D721Med (cell line): ENCODE measurements at regions not wholly inside any gene's neighbourhood (a gene's known extent, or its start where the extent isn't known, plus 50 kb on each side); places are given as distances from the start of the nearest gene placed in this dataset.

Experiments used
- DNase-seq: peaks from one replicate; pipeline ENCODE4 v3.0.0; 2011; ENCODE audit warnings: low spot score; ENCODE audit not compliant: insufficient read length
- FAIRE-seq: peaks from 2 replicates; lab custom pipeline; 2011; peaks lifted over from hg19 to GRCh38; lab: Jason Lieb, UNC
- CTCF ChIP-seq: IDR thresholded peaks from 2 replicates; pipeline ENCODE4 v1.5.1; 2012; ENCODE audit warnings: mild to moderate bottlenecking, control low read depth; ENCODE audit not compliant: insufficient read depth; ENCODE audit errors: missing control alignments

- DNase-seq (no peak), FAIRE-seq (no peak)
- no peak for TF ChIP-seq CTCF
These were observed 1231.1 kb upstream of the NXPH2 start for GRCh38 chr2:140011287-140011686.

DNA sequence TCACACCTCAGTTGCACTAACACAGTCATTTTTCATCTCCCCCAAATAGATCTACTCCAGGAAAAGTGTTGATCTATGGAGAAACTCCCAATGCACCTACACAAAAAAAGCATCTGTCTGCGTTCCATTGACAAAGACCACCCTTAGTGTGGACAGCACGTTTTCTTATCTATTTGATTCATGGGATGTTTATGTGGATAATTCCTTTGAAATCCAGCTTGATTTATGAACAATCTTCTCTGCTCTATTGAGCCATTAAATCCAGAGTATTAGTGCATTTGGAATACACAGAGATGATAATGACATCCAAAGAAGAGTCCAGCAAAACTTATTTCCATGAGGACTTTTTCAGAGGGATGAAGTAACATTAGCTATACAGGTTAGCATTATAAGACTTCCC is 1221.9 kb upstream of the NXPH2 start:
- TF ChIP-seq CTCF, result no peak
- no peak for DNase-seq
- no peak for FAIRE-seq

- DNase-seq, result no peak
- no peak for TF ChIP-seq CTCF
- FAIRE-seq, result no peak
These were observed 1212.6 kb upstream of the NXPH2 start for GRCh38 chr2:139992711-139993345.

GRCh38 chr2:139992078-139992477 is 1211.9 kb upstream of the NXPH2 start:
- FAIRE-seq, result no peak
- no peak for TF ChIP-seq CTCF
- DNase-seq, result no peak

DNA sequence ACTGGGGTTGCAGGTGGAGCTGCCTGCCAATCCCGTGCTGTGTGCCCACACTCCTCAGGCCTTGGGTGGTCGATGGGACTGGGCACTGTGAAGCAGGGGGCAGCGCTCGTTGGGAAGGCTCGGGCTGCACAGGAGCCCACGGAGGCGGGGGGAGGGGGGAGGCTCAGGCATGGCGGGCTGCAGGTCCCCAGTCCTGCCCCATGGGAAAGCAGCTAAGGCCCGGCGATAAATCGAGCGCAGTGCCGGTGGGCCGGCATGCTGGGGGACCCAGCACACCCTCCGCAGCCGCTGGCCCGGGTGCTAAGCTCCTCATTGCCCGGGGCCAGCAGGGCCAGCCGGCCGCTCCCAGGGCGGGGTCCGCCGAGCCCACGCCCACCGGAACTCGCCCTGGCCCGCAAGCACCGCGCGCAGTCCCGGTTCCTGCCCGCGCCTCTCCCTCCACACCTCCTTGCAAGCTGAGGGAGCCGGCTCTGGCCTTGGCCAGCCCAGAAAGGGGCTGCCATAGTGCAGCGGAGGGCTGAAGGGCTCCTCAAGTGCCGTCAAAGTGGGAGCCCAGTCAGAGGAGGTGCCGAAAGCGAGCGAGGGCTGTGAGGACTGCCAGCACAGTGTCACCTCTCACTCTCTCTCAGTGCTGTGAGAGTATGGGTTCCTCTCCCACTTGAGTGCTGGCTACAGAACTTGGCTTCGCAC is 1210.6 kb upstream of the NXPH2 start:
- DNase-seq (no peak), FAIRE-seq (no peak)
- no peak for TF ChIP-seq CTCF

- no peak for TF ChIP-seq CTCF
- DNase-seq (no peak), FAIRE-seq (peak; percentile 84)
These were observed 1189.1 kb upstream of the NXPH2 start for GRCh38 chr2:139969323-139969722.

DNA sequence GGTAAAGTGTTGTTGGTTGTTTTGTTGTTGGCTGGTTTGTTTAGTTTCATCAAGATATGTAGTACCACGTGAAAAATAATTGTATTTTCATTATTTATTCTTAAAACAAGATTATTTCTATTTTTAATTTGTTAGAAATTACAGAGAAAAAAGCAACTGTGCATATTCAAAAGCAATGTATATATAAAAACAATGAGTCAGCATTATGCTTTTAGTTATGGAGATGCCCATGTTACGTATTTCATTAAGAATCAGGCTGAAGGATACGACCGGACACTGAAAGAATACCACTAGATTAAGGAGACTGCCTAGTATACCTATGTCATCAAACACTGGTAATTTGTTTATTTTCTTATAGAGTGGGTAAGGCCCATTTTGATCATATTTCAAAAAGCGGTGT is 1188.4 kb upstream of the NXPH2 start:
- no peak for TF ChIP-seq CTCF
- no peak for DNase-seq

More for the DNA sequence above, 1188.4 kb upstream of the NXPH2 start:
- no peak for FAIRE-seq
